CD14-positive monocyte (primary cell): ENCODE measurements at regions not wholly inside any gene's neighbourhood (a gene's known extent, or its start where the extent isn't known, plus 50 kb on each side); places are given as distances from the start of the nearest gene placed in this dataset.

Source experiments
- DNase-seq, 3 donors: peaks; one replicate each; pipeline ENCODE4 v3.0.0-alpha.2; 2011 to 2022
- H2AFZ ChIP-seq: 2 replicates; pipeline ENCODE4 v1.6.0; 2012; ENCODE audit warnings: mild to moderate bottlenecking, low read depth, low read length, inconsistent platforms; ENCODE audit not compliant: insufficient read depth, poor library complexity, severe bottlenecking
- H3K27ac ChIP-seq, 2 donors: 1 replicate in 1 of 2; 2 replicates in 1 of 2; pipeline ENCODE4 v1.5.1; 2012 to 2013; ENCODE audit warnings: low read length in 2 of 2, control low read depth in 1 of 2, inconsistent platforms in 1 of 2, low read depth in 1 of 2, mild to moderate bottlenecking in 1 of 2
- H3K27me3 ChIP-seq, 2 donors: one replicate each; pipeline versions ENCODE4 v1.6.0 to v1.6.1; 2011 to 2013; ENCODE audit warnings: low read length in 2 of 2; ENCODE audit not compliant: control insufficient read depth in 2 of 2, insufficient read depth in 2 of 2
- H3K36me3 ChIP-seq, 2 donors: replicated peaks in 1 of 2; 1 replicate in 1 of 2; 2 replicates in 1 of 2; pipeline versions ENCODE4 v1.5.1 to v1.6.1; 2012 to 2013; ENCODE audit warnings: low read length in 2 of 2, control low read depth in 1 of 2, inconsistent platforms in 1 of 2, mild to moderate bottlenecking in 1 of 2; ENCODE audit not compliant: insufficient read depth in 2 of 2, control insufficient read depth in 1 of 2
- H3K4me1 ChIP-seq, 2 donors: 1 replicate in 1 of 2; 2 replicates in 1 of 2; pipeline versions ENCODE4 v1.5.1 to v1.6.1; 2012 to 2013; ENCODE audit warnings: low read length in 2 of 2, control low read depth in 1 of 2, inconsistent platforms in 1 of 2, mild to moderate bottlenecking in 1 of 2, moderate library complexity in 1 of 2; ENCODE audit not compliant: insufficient read depth in 2 of 2, control insufficient read depth in 1 of 2
- H3K4me2 ChIP-seq: replicated peaks from 2 replicates; pipeline ENCODE3; 2012; ENCODE audit warnings: low read length, moderate library complexity, mild to moderate bottlenecking; ENCODE audit not compliant: poor library complexity, severe bottlenecking; ENCODE audit errors: extremely low read depth
- H3K4me3 ChIP-seq, 3 experiments: fragments of 200-600 bp in 1 of 3; sonication (generic) in 1 of 3; replicated peaks in 1 of 3; 1 replicate in 2 of 3; 2 replicates in 1 of 3; pipeline ENCODE4 v1.5.1; 2011 to 2013; ENCODE audit warnings: low read length in 3 of 3, mild to moderate bottlenecking in 3 of 3, control low read depth in 2 of 3, low read depth in 2 of 3, inconsistent platforms in 1 of 3, moderate library complexity in 1 of 3
- H3K79me2 ChIP-seq: 2 replicates; pipeline ENCODE4 v1.6.0; 2012; ENCODE audit warnings: mild to moderate bottlenecking, control low read depth, inconsistent platforms, low read length, moderate library complexity; ENCODE audit not compliant: insufficient read depth
- H3K9ac ChIP-seq: 2 replicates; pipeline ENCODE4 v1.6.0; 2017; ENCODE audit warnings: low read length, mild to moderate bottlenecking; ENCODE audit not compliant: insufficient read depth, poor library complexity, severe bottlenecking
- H3K9me3 ChIP-seq, 2 donors: replicated peaks in 1 of 2; 1 replicate in 1 of 2; 2 replicates in 1 of 2; pipeline versions ENCODE4 v1.5.1 to v1.6.1; 2012 to 2013; ENCODE audit warnings: low read length in 2 of 2, control low read depth in 1 of 2; ENCODE audit not compliant: control insufficient read depth in 1 of 2, insufficient read depth in 1 of 2
- H4K20me1 ChIP-seq: 2 replicates; pipeline ENCODE4 v1.6.0; 2012; ENCODE audit warnings: mild to moderate bottlenecking, low read length, control low read depth, moderate library complexity; ENCODE audit not compliant: insufficient read depth
- H3K27ac Mint-ChIP-seq, 7 donors: one replicate each; pipeline ENCODE4 v1.8.0; 2020; ENCODE audit warnings: mild to moderate bottlenecking in 7 of 7, mixed read lengths in 7 of 7, moderate library complexity in 6 of 7, inconsistent platforms in 2 of 7
- H3K27me3 Mint-ChIP-seq, 3 donors: one replicate each; pipeline ENCODE4 v1.8.0; 2021 to 2022; ENCODE audit warnings: low read depth in 3 of 3, mild to moderate bottlenecking in 3 of 3, mixed read lengths in 3 of 3, moderate library complexity in 3 of 3, inconsistent platforms in 1 of 3
- H3K36me3 Mint-ChIP-seq, 2 donors: one replicate each; pipeline ENCODE4 v1.8.0; 2020; ENCODE audit warnings: mixed read lengths in 2 of 2, inconsistent platforms in 1 of 2, mild to moderate bottlenecking in 1 of 2
- H3K4me1 Mint-ChIP-seq: one replicate; pipeline ENCODE4 v1.8.0; 2020; ENCODE audit warnings: mild to moderate bottlenecking, mixed read lengths
- H3K4me3 Mint-ChIP-seq, 2 donors: one replicate each; pipeline ENCODE4 v1.8.0; 2020; ENCODE audit warnings: mild to moderate bottlenecking in 2 of 2, mixed read lengths in 2 of 2, moderate library complexity in 1 of 2
- H3K9me3 Mint-ChIP-seq, 7 donors: one replicate each; pipeline ENCODE4 v1.8.0; 2020 to 2022; ENCODE audit warnings: mixed read lengths in 7 of 7, mild to moderate bottlenecking in 6 of 7, moderate library complexity in 6 of 7, inconsistent platforms in 2 of 7
- CTCF ChIP-seq: fragments of 200-600 bp; IDR thresholded peaks from one replicate; pipeline ENCODE4 v1.8.0; 2022; ENCODE audit warnings: antibody characterized with exemption, mild to moderate bottlenecking
- WGBS: methylation state at CpG from one replicate; pipeline ENCODE4 v1.1.5; 2013; ENCODE audit warnings: missing lambda C conversion rate; ENCODE audit not compliant: insufficient coverage; 5-methylcytosine and 5-hydroxymethylcytosine counted together
- intact Hi-C, 2 donors: fragments of 100-400 bp; cut with micrococcal nuclease; formaldehyde crosslinking; loops; one replicate each; pipeline versions ENCODE4 v1.15.0 to v1.15.1; 2023

DNA sequence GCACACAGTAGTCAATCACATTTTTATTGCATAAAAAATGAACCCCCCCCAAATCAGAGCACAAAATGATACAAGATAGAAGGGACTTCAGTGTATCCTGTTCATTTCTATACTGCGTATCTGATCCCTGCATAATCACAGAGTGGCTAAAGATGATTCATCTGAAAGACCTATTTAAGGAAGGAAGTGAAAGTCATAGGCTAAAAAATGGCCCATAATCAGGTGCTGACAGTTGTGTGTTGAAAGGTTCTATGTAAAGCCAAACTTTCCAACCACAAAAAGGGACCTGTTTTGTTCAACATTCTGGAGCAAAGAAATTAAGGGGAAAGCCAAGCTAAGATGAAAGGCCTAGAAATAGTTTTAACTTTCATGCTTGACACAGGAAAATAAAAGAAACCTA lies 147.8 kb upstream of the ATP2B1 start:
- peak; percentile 80 to 93 (median 93) for DNase-seq
- no peak overlapping the region for H2AFZ ChIP-seq
- peaks cover 0 to 11% of the 10 kb centered on the region in 2 donors for H3K36me3 Mint-ChIP-seq

DNA sequence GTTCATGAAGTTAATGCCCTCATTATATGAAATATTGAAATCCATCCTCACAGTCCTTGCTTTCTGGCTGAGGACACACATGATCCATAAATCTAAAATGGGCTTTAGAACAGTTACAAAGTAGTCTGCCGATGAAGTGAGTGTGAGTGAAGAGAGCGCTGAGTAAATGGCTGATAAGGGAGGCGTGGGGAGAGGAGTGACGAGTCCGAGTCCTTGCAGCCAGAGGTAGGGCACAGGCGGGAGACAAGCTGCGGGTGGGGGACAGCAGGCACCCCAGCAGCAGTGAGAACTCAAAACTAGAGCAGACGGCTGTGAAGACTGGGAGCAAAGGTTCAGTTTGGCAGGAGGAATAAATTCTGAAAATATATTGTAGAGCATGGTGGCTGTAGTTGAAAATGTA lies 140.1 kb upstream of the ATP2B1 start:
- Mint-ChIP-seq H3K4me3 (no peak overlapping the region), H3K9me3 (no peaks in the 10 kb centered on the region), H3K36me3 (no peaks in the 10 kb centered on the region), H3K27me3 (no peaks in the 10 kb centered on the region), H3K4me1 (peaks cover 10% of the 10 kb centered on the region), H3K27ac (peak overlapping the region in 1 of 7 donors; percentile 10)
- Histone ChIP-seq H3K27ac (no peak overlapping the region), H3K36me3 (no peaks in the 10 kb centered on the region), H2AFZ (no peak overlapping the region), H3K4me1 (peaks cover 13 to 16% of the 10 kb centered on the region in 2 donors), H4K20me1 (no peaks in the 10 kb centered on the region), H3K9me3 (no peaks in the 10 kb centered on the region), H3K9ac (no peak overlapping the region), H3K27me3 (no peaks in the 10 kb centered on the region), H3K4me2 (no peak overlapping the region), H3K79me2 (no peaks in the 10 kb centered on the region), H3K4me3 (no peak overlapping the region)
- intact Hi-C loops: no loop called here
- TF ChIP-seq CTCF: no peak
- 97% methylated on average over 8 of the region's 8 CpGs for WGBS
- DNase-seq: no peak

More for the DNA sequence above, 147.8 kb upstream of the ATP2B1 start:
- no peak for TF ChIP-seq CTCF
- Histone ChIP-seq H3K36me3 (no peaks in the 10 kb centered on the region), H3K9me3 (no peaks in the 10 kb centered on the region), H3K4me1 (peaks cover 48 to 59% of the 10 kb centered on the region in 2 donors), H3K4me2 (peak overlapping the region; percentile 57), H3K27me3 (no peaks in the 10 kb centered on the region), H3K9ac (no peak overlapping the region), H4K20me1 (no peaks in the 10 kb centered on the region), H3K27ac (peak overlapping the region in 1 of 2 donors; percentile 80), H3K4me3 (peak overlapping the region in 1 of 3 experiments; percentile 37), H3K79me2 (no peaks in the 10 kb centered on the region)
- Mint-ChIP-seq H3K27me3 (peaks cover 0 to 3% (median 2%) of the 10 kb centered on the region in 3 donors), H3K9me3 (peaks cover 0 to 2% (median 0%) of the 10 kb centered on the region in 7 donors), H3K4me1 (peaks cover 61% of the 10 kb centered on the region), H3K27ac (peak overlapping the region; percentile 86 to 94 (median 90)), H3K4me3 (peak overlapping the region in 1 of 2 donors; percentile 46)
- intact Hi-C loops: loop anchor here (5.0 to 10.0 kb wide), 3 partner anchors 58 to 149 kb away; partner anchors contain the start of gene ATP2B1 (in 1 of the 2)
- no CpG with 5 or more reads among the region's 1 CpG for WGBS
